Mesothelial cell of epicardium (in vitro differentiated cells): ENCODE measurements at regions not wholly inside any gene's neighbourhood (a gene's known extent, or its start where the extent isn't known, plus 50 kb on each side); places are given as distances from the start of the nearest gene placed in this dataset.
A peak's percentile ranks its signal among the peaks of the same experiment; 100 is the strongest.
"Not testable (repeated sequence)": the region's sequence is repeated elsewhere in the genome, so short reads cannot be mapped to it uniquely, and the experiment has no call there.

Source experiments
- DNase-seq, 2 experiments: peaks; one replicate each; pipeline ENCODE4 v3.0.0; 2021; ENCODE audit warnings: low spot score in 2 of 2; ENCODE audit not compliant: unreplicated experiment in 2 of 2
- H3K27ac Mint-ChIP-seq: 2 replicates; pipeline ENCODE4 v1.8.0; 2021; ENCODE audit warnings: mixed read lengths
- H3K27me3 Mint-ChIP-seq: 2 replicates; pipeline ENCODE4 v1.8.0; 2021; ENCODE audit warnings: low read depth, mixed read lengths
- H3K36me3 Mint-ChIP-seq: 2 replicates; pipeline ENCODE4 v1.8.0; 2021; ENCODE audit warnings: mixed read lengths
- H3K4me1 Mint-ChIP-seq: 2 replicates; pipeline ENCODE4 v1.8.0; 2021; ENCODE audit warnings: mixed read lengths
- H3K4me3 Mint-ChIP-seq: 2 replicates; pipeline ENCODE4 v1.8.0; 2021; ENCODE audit warnings: mild to moderate bottlenecking, moderate library complexity, mixed read lengths
- H3K9me3 Mint-ChIP-seq: 2 replicates; pipeline ENCODE4 v1.8.0; 2021; ENCODE audit warnings: mixed read lengths
- CTCF ChIP-seq: fragments of 200-600 bp; sonication (generic); IDR thresholded peaks from one replicate; pipeline ENCODE4 v1.5.0; 2021; ENCODE audit warnings: antibody characterized with exemption; ENCODE audit not compliant: unreplicated experiment

- no peak for DNase-seq
- peaks cover 31% of the 10 kb centered on the region for H3K4me1 Mint-ChIP-seq
- no peak overlapping the region for H3K27ac Mint-ChIP-seq
- no peaks in the 10 kb centered on the region for H3K36me3 Mint-ChIP-seq
- no peaks in the 10 kb centered on the region for H3K9me3 Mint-ChIP-seq
- no peaks in the 10 kb centered on the region for H3K27me3 Mint-ChIP-seq
- H3K4me3 Mint-ChIP-seq: no peak overlapping the region
- TF ChIP-seq CTCF: no peak
These were observed 100.2 kb upstream of the IPO9 start for GRCh38 chr1:201728731-201729130.

- H3K9me3 Mint-ChIP-seq: no peaks in the 10 kb centered on the region
- H3K4me1 Mint-ChIP-seq: peaks cover 20% of the 10 kb centered on the region
- no peaks in the 10 kb centered on the region for H3K27me3 Mint-ChIP-seq
- DNase-seq: no peak
- TF ChIP-seq CTCF: no peak
- H3K4me3 Mint-ChIP-seq: no peak overlapping the region
- H3K36me3 Mint-ChIP-seq: no peaks in the 10 kb centered on the region
- H3K27ac Mint-ChIP-seq: no peak overlapping the region
These were observed 98.9 kb upstream of the IPO9 start for GRCh38 chr1:201729973-201730608.

GRCh38 chr1:201730611-201731010 is 98.3 kb upstream of the IPO9 start:
- Mint-ChIP-seq H3K27me3 (no peaks in the 10 kb centered on the region), H3K27ac (no peak overlapping the region), H3K36me3 (no peaks in the 10 kb centered on the region), H3K9me3 (no peaks in the 10 kb centered on the region), H3K4me1 (peaks cover 23% of the 10 kb centered on the region), H3K4me3 (no peak overlapping the region)
- no peak for TF ChIP-seq CTCF
- DNase-seq: no peak

GRCh38 chr1:201731142-201731541 is 97.8 kb upstream of the IPO9 start:
- Mint-ChIP-seq H3K27me3 (no peaks in the 10 kb centered on the region), H3K9me3 (no peaks in the 10 kb centered on the region), H3K27ac (no peak overlapping the region), H3K36me3 (no peaks in the 10 kb centered on the region), H3K4me1 (peaks cover 27% of the 10 kb centered on the region), H3K4me3 (no peak overlapping the region)
- DNase-seq: no peak
- TF ChIP-seq CTCF: no peak

GRCh38 chr1:201731592-201731991 is 97.4 kb upstream of the IPO9 start:
- no peaks in the 10 kb centered on the region for H3K36me3 Mint-ChIP-seq
- DNase-seq: no peak
- H3K27me3 Mint-ChIP-seq: no peaks in the 10 kb centered on the region
- H3K4me3 Mint-ChIP-seq: no peak overlapping the region
- H3K9me3 Mint-ChIP-seq: no peaks in the 10 kb centered on the region
- TF ChIP-seq CTCF: no peak
- H3K4me1 Mint-ChIP-seq: peaks cover 31% of the 10 kb centered on the region
- H3K27ac Mint-ChIP-seq: peak overlapping the region; percentile 58

- H3K27ac Mint-ChIP-seq: no peak overlapping the region
- no peak overlapping the region for H3K4me3 Mint-ChIP-seq
- no peak for TF ChIP-seq CTCF
- H3K9me3 Mint-ChIP-seq: no peaks in the 10 kb centered on the region
- H3K27me3 Mint-ChIP-seq: no peaks in the 10 kb centered on the region
- no peak for DNase-seq
- H3K4me1 Mint-ChIP-seq: peaks cover 31% of the 10 kb centered on the region
- H3K36me3 Mint-ChIP-seq: no peaks in the 10 kb centered on the region
These were observed 96.6 kb upstream of the IPO9 start for GRCh38 chr1:201732351-201732750.

GRCh38 chr1:201734221-201734620 is 94.7 kb upstream of the IPO9 start:
- H3K9me3 Mint-ChIP-seq, H3K36me3 Mint-ChIP-seq, H3K27me3 Mint-ChIP-seq, DNase-seq, H3K27ac Mint-ChIP-seq, H3K4me3 Mint-ChIP-seq: not testable (repeated sequence)
- H3K4me1 Mint-ChIP-seq: peaks cover 48% of the 10 kb centered on the region
